Gastrocnemius medialis (tissue), 4 donors: ENCODE measurements at regions not wholly inside any gene's neighbourhood (a gene's known extent, or its start where the extent isn't known, plus 50 kb on each side); places are given as distances from the start of the nearest gene placed in this dataset.

ENCODE experiments used
- CTCF ChIP-seq, 5 experiments: fragments of 450-650 bp in 3 of 5; fragments of 200-600 bp in 2 of 5; sonication (generic) in 2 of 5; IDR thresholded peaks in 4 of 5; conservative IDR thresholded peaks in 1 of 5; 1 replicate in 4 of 5; 2 replicates in 1 of 5; pipeline ENCODE4 v1.5.1; 2016 to 2019; ENCODE audit warnings: antibody characterized with exemption in 5 of 5, mild to moderate bottlenecking in 3 of 5, moderate library complexity in 3 of 5
- POLR2A ChIP-seq, 2 donors: fragments of 450-650 bp; IDR thresholded peaks; one replicate each; pipeline ENCODE4 v1.6.1; 2017; ENCODE audit warnings: antibody characterized with exemption in 2 of 2, mild to moderate bottlenecking in 2 of 2, moderate library complexity in 2 of 2

- TF ChIP-seq POLR2A (IDR thresholded peaks at IDR 0.05) = no peak
- no peak for TF ChIP-seq CTCF (IDR thresholded peaks at IDR 0.05 in 4 of 5, conservative IDR thresholded peaks at IDR 0.05 in 1 of 5)
These were observed 379.2 kb downstream of the CDH11 start for GRCh38 chr16:64742455-64743223.
